GM18909 (cell line): ENCODE measurements at regions not wholly inside any gene's neighbourhood (a gene's known extent, or its start where the extent isn't known, plus 50 kb on each side); places are given as distances from the start of the nearest gene placed in this dataset.

ENCODE experiments used
- ATAC-seq: cut with Tn5 transposase; IDR thresholded peaks from one replicate; pipeline ENCODE4 v1.9.1; 2021; ENCODE audit warnings: mild to moderate bottlenecking; ENCODE audit not compliant: unreplicated experiment, poor library complexity

DNA sequence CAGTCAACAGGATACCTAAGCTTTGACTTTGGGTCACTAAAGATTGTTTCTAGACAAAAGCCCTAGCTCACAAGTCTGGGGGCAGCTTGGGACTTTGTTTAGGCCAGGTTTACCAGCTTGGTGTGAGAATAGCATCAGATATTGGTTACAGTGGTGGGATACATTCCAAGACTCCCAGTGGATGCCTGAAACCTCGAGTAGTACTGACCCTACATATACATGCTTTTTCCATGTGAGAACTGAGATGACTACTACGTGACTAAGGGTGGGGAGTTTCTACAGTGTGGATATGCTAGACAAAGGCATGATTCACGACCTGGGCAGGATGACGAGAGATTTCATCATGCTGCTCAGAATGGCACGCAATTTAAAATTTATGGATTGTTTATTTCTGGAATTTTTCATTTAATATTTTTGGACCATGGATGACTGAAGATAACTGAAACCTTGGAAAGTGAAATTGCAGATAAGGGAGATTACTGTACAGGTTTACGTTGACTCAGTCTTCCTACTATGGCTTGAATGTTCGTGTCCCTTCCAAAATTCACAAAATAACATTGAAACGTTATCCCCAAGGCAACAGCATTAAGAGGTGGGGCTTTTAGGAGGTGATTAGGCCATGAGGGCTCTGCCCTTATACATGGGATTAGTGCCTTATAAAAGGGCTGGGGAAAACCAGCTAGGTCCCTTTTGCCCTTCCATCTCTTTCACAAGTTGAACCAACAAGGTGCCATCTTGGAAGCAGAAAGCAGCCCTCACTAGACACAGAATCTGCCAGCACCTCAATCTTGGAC, 50.2 kb upstream of the CTAGE1 start:
- ATAC-seq: no peak

DNA sequence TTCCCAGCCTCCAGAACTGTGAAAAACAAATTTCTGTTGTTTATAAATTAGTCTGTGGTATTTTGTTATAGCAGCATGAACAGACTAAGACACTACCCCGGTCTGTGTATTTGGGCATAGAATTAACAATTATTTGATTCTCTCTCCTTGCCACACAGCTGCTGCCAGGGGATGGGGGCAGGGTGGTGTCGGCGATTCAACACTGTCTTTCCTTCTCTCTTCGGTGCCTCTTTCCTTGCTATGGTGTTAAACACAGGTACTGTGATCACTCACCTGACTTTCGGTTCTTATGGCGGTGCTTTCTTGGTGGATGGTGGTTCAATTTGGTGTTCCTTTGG, 50.8 kb upstream of the CTAGE1 start:
- ATAC-seq: no peak

DNA sequence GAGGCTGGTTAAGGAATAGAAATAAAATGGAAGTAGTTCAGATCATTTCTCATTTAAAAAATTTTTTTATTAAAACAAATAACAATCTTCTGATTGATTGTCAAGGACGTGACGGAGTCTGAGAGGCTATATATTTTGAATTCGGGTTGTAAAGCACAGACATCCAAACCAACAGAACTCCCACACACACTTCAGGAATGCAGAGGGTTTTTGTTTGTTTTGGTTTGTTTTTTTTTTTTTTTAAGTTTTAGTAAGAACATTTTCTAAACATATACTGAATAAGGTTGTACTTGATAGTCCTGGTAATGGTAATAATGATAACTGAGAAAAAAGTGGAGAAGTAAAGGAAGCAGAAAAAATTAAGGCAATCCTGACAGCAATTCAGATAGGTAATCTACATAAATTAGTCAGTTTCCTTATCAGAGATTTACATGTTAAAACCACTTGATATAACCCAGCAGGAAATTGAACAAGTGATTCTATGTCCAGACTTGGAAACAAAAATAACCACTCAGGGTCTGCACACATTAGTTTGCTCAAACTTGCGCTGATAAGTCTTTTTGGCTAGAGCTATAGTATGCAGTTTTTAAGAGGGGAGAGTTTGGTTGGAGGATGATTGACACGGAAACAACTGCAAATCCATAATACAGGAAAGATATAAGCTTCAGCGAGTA, 51.5 kb upstream of the CTAGE1 start:
- no peak for ATAC-seq

DNA sequence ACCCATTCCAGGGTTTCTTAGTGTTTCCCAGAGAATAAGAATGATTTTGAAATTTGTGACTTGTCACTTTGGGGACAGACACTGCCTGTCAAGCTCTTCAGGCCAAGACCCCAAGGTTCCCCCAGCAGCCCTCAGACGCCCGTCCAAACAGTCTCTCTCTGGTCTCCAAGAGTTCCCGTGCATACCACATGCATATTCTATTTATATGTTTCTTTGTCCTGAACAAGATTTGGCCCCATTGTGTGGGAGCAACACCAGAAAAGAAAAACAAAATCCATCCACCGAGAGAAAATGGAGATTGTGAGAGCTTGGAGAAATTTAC, 52.2 kb upstream of the CTAGE1 start:
- ATAC-seq: no peak

DNA sequence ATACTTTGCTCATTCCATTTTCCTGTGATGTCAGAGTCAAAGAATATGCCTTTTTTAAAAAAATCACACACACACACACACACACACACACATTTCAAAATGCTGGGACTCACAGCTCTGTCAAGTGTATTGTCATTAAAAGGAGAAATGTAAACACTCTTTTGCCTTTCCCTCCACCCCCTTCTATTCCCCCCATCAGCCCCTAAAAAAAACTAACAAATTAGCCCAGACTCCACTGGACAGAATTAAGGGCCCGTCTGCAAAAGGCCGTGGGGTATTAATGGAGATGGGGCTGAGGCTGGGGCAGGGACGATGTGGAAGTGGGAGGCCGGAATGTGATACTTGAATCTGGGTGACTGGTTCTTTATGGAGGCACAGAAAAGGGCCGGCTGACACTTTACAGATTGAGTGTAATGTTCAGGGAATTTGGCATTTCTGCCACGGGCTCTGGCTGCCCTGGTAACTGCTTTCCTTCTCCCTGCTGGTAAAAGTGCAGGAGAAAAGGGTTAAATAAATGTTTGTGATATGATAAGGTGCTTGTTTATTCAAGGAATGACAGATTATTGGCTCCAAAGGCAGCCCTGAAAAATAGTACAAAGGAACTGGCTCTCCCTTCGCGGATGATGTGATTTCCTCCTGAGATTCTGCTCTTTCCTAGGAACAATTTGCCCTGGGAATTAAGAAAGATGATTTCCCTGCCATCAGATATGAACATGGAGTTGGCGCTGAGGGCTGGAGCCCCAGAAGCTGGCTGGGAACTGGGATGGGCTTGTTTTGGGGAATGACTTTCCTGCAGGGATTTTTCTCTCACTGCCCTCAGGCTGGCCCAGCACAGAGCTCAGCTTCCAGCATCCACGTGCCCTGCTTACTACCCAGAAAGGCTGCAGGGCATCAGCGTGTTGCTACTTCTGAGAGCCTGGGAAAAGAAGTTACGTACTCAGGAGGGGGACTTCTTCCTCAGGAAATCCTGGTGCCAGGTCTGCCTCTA, 52.8 kb upstream of the CTAGE1 start:
- ATAC-seq: no peak

DNA sequence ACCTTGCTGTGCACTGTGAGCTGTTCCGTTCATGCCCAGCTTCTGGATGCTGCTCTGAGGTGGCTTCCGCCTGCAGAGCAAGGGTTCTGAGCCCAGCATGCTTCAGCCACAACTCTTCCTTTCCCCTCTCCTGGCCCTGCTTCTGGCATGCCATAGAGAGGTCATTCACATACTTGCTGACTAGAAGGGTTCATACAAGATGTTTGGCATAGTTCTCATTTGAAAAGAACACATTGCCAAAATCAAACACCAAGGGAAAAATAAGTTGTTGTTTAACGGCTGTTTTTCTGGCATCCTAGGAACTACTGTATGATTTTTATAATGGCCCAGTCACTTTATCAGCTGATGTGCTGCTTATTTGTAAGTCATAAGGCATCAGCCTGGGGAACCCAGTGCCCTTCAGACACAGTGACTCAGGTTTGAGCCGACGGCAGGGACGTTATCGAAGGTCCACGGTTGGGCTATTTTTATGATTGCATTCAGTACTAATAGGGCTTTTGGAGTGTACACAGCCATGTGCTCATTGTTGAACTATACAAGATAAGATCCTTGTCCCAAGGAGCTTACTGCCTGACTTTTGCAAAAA, 53.9 kb upstream of the CTAGE1 start:
- no peak for ATAC-seq

DNA sequence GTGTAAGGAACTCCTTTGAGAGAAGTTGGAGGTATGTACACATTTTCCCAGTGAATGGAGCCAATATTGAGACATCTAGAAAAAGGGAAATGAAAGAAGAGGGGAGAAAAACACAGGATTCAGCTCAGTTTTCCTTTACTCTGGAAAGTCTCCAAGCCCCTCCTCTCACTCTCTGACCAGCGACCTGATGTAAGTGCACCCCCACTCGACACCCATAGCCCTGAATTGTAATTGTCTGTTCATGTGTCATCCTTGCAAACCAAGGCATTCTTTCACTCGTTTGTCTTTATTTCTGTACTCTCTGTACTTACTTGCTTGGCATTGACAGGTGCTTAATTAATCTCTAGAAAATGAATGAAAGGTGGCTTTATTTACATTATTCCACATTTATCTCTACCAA, 55.7 kb upstream of the CTAGE1 start:
- ATAC-seq: no peak

DNA sequence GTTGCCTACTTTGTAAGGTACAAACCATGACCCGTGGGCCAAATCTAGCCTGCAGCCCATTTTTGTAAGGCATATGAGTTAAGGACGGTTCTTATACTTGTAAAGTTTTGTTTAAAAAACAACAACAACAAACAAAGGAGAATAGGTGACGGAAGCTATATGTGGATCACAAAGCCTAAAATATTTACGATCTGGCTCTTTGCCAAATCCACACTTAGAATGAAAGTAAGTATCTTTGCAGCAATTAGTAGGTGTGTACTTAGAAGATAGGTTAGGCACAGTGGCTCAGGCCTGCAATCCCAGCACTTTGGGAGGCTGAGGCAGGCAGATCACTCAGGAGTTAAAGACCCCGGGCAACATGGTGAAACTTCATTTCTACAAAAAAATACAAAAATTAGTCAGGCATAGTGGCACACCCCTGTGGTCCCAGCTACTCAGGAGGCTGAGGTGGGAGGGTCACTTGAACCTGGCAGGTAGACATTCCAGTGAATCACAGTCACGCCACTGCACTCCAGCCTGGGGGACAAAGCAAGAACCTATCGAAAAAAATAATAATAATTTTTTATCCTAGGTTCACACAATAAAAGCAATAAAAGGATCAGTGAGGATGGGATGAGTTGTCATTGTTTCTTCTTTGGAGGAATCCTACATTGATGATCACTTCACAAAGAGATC, 57.8 kb upstream of the CTAGE1 start:
- ATAC-seq: no peak

DNA sequence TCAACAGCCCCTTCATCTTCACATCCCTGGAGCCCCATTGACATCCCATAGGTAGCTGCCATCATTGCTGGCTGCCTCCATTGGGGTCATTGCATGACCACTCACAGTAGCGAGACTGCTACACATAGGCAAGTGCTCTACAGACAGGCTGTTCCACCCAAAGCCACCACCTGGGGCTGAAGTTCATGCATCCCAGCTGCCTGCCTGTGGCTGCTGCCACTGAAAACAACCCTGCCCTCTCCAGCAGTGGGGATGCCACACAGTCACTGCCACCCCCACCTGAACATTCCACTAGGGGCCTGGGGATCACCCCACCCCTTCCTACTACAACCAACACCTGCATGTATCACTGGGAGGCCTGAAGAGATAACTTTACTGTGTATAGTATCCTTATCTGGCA, 59.5 kb upstream of the CTAGE1 start:
- no peak for ATAC-seq

DNA sequence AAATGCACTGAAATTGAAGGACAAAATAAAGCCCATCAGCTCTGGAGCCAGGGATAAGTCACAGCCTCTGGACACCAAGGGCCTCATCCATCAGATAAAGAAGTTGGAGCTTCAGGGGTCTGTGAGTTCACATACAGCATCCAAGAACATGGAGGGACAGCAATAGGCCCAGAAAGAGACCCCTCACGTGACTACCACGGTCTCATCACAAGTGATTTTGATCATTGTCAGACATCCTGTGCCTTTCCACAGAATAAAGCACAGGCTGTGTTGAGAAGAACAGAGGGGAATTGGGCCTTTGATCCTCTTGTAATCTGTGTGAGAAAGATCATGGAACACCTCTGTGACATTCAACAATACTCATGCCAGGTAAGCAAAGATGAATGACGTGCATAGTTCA, 65.2 kb upstream of the CTAGE1 start:
- ATAC-seq: no peak

DNA sequence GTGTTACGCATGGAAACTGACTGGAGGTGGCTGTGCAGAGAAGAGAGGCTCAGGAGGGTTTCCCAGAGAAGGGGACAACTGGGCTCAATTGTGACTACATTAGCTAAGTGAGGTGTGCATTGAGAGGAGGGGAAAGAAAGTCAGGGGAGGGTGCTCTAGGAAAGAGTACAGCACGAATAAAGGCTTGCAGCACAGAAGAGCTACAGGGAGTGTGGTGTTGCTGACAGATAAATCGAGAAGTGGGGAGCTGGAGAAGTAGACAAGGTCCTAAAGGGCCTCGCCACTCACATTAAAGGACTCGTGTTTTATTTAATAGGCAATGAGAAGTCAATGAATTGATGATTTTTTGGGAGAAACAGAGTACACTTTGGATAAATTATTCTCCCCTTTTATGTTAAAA, 65.7 kb upstream of the CTAGE1 start:
- no peak for ATAC-seq

DNA sequence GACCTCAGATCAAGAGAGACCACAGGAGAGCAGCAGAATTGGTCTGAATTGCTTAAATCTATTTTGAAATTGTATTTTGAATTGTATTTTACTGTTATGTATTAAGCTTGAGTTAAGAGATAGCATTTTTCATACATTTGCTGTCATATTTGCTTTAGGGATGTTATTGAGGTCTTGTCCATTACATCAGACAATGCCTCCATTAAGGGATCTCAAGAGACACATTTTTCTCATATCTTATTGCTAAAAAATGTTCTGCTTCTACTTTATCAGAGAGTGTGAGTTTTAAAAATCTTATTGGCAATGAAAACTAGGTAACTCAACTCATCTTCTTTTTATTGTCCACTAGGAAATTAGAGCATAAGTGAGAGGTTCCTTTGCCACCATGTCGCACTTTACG, 66.8 kb upstream of the CTAGE1 start:
- ATAC-seq: no peak

DNA sequence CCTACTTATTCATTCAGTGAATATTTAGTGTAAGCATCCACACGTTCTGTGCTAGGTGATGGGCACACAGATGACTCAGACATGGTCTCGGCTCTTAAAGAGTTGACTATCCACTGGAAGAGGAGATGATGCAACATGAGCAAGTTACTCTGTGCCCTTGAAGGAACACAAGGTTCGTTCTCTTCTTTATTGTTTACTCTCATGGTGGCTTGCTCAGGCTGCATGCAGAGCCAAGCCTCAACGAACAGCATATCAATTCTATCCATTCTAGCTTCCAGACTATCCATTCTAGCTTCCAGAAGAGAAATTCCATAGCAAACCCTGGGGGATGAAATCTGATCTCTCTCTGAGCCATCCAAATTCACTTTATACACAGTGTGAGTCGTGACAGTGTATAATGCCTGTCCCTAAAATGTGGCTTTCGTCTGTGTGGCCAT, 68.1 kb upstream of the CTAGE1 start:
- no peak for ATAC-seq

DNA sequence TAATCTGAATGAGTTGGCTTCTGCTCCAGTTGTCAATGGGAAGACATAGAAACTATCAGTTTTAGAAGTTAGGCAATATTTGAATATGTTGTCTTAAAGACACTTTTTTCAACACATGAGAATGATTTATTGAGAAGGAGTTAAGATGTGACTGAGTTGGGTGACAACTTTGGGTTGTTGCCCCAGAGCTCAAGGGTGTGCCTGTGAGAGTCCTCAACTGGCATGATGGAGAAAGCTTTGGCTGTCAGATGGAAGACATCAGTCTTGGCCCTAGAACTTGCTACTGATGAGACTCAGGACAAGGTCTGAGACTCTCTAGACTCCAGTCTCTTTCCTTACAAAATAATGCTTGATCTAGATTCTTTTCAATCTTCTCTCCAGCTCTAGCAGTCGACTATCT, 69.0 kb upstream of the CTAGE1 start:
- ATAC-seq: no peak

DNA sequence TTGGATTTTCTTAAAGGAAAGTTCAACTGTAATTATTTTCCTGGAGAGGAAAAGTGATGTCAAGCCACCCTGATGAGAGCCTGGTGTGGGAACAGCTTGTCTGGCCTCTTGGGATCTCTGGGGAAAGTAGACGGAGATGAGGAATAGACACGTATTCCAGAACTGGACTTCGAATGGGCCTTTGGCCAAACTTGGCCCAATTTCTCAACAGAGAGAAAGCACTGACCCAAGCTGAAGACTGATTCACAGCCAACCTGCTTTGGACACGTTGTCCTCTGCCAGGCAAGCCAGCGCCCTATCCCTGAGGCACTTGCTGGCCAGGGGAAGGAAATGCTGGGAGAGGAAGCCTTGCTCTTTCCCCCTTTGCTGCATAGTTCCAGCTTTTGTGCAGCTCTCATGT, 70.8 kb upstream of the CTAGE1 start:
- no peak for ATAC-seq

DNA sequence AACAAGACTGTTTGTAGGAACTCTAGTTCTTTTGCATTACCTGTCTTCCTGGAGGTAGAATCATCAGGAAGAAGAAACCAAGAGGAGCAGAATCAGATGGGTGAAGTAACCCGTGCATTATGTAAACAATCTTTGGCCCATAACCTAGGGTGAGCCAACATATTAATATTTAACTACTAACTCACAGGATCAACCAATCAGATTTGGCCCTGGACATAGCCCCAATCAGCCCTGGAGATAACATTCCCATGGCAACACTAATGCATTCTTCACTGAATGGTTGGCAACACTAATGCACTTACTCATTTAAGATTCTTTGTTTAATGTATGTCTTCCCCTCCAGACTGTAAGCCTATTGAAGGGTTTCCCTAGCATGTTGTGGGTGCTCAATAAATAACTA, 72.0 kb upstream of the CTAGE1 start:
- ATAC-seq: no peak

DNA sequence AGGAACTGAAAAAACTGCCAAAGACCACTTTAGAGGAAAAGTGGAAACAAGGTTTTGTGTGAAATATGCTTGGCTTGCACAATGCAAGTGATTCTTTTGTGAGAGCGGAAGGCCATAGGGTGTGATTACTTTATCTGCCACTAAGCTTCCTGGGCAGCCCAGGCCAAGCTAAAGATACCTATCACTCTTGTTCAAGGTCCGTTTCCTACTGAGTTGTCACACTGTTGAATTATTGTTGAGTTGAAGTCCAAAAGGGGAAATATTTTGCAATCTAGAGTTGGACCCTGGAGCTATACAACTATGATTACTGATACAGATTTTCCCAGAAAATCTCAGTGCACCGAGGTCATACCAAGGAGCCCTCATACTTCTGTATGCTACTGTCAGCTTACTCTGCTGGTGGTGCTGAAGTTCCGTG, 72.7 kb upstream of the CTAGE1 start:
- no peak for ATAC-seq

DNA sequence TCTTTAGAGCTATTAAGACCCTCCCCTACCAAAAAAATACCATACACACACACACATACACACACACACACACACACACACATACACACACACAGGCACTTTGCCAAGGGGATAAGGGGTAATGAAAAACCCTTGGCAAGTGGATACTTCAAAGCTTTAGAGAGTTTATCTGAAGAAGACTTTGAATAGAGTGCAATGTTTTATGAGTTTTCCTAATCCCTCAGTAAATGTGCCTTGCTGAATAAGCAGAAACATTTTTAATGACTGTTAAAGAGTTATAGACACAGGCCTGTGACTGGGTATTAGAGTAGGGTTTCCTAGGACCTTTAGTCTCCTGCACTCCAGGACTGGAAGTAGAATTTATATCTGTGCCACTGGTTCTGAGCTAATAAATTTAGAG, 75.5 kb upstream of the CTAGE1 start:
- no peak for ATAC-seq

DNA sequence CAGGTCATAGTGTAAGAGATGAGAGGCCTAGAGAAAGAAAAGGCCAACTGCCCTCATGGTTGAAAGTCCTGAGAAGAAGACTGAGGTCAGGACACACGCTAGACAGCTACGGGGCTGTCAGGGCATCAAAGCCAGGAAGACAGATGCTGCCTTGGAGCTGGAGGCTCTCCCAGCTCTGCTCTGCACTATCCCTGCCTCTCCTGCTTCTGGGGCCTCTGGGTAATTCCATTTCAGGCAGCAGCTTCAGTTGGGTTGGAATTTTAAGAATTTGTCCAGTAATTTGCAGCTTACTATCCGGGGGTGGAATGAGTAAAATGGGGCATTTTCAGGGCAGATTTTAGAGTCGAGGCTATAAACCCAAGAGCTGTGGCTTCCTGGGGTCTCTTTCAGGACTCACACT, 76.2 kb upstream of the CTAGE1 start:
- no peak for ATAC-seq

DNA sequence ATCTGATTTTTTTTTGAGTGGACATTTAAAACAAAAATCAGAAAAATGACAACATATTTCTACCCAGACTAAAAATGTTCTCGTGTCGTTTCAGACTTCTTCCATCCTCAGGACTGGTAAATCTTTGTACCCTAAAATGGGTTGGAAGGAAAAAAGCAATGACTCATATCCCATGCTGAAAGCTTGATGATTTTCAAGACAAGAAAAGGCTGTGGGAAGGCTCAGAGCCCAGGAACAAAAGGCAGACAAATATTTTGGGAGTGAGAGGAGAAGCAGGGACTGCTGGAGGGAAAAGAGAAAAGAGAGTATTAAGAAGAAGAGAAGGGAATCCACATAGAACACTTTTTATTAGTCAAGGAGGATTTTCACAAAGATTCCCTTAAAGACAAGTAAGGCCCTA, 77.1 kb upstream of the CTAGE1 start:
- no peak for ATAC-seq
